SK-N-SH (cell line): ENCODE measurements at regions not wholly inside any gene's neighbourhood (a gene's known extent, or its start where the extent isn't known, plus 50 kb on each side); places are given as distances from the start of the nearest gene placed in this dataset.
"Not testable (repeated sequence)": the region's sequence is repeated elsewhere in the genome, so short reads cannot be mapped to it uniquely, and the experiment has no call there.

Experiments used
- POLR2AphosphoS5 ChIP-seq: IDR thresholded peaks from 2 replicates; pipeline ENCODE4 v1.6.1; 2012; ENCODE audit warnings: low read depth, low read length
- TF ChIP-seq, protein P1 (sequence below): fragments of 200-600 bp; sonication (generic); IDR thresholded peaks from 2 replicates; pipeline ENCODE4 v1.6.1; 2017; ENCODE audit warnings: antibody characterized with exemption, mild to moderate bottlenecking, moderate library complexity

GRCh38 chr6:84865372-84865771 lies 101.0 kb upstream of the TBX18 start:
- TF ChIP-seq POLR2AphosphoS5, result not testable (repeated sequence)
- TF ChIP-seq, protein P1, sequence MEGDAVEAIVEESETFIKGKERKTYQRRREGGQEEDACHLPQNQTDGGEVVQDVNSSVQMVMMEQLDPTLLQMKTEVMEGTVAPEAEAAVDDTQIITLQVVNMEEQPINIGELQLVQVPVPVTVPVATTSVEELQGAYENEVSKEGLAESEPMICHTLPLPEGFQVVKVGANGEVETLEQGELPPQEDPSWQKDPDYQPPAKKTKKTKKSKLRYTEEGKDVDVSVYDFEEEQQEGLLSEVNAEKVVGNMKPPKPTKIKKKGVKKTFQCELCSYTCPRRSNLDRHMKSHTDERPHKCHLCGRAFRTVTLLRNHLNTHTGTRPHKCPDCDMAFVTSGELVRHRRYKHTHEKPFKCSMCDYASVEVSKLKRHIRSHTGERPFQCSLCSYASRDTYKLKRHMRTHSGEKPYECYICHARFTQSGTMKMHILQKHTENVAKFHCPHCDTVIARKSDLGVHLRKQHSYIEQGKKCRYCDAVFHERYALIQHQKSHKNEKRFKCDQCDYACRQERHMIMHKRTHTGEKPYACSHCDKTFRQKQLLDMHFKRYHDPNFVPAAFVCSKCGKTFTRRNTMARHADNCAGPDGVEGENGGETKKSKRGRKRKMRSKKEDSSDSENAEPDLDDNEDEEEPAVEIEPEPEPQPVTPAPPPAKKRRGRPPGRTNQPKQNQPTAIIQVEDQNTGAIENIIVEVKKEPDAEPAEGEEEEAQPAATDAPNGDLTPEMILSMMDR, result not testable (repeated sequence)
